Left renal pelvis (tissue), 4 donors: ENCODE measurements at regions not wholly inside any gene's neighbourhood (a gene's known extent, or its start where the extent isn't known, plus 50 kb on each side); places are given as distances from the start of the nearest gene placed in this dataset.
"Not testable (repeated sequence)": the region's sequence is repeated elsewhere in the genome, so short reads cannot be mapped to it uniquely, and the experiment has no call there.

Experiments
- DNase-seq, 4 donors: peaks; one replicate each; pipeline ENCODE4 v3.0.0-alpha.2; 2013; ENCODE audit warnings: low read depth in 4 of 4, low spot score in 3 of 4

- DNase-seq = no peak
Observed at GRCh38 chr10:106111246-106111645, 1053.3 kb downstream of the SORCS1 start.

- DNase-seq = no peak
Observed at GRCh38 chr10:106107706-106108105, 1056.8 kb downstream of the SORCS1 start.

- no peak for DNase-seq
Observed at GRCh38 chr10:106106114-106106513, 1058.4 kb downstream of the SORCS1 start.

GRCh38 chr10:106089855-106090254, 1074.7 kb downstream of the SORCS1 start:
- DNase-seq = no peak

- no peak for DNase-seq
Observed at GRCh38 chr10:106086391-106086790, 1078.1 kb downstream of the SORCS1 start.

GRCh38 chr10:106083572-106083971, 1080.9 kb downstream of the SORCS1 start:
- DNase-seq = no peak

- no peak for DNase-seq
Observed at GRCh38 chr10:106082865-106083264, 1081.6 kb downstream of the SORCS1 start.

GRCh38 chr10:106078895-106079576, 1085.5 kb downstream of the SORCS1 start:
- no peak for DNase-seq

- DNase-seq = no peak
Observed at GRCh38 chr10:106076496-106076895, 1088.0 kb downstream of the SORCS1 start.

- DNase-seq = no peak
Observed at GRCh38 chr10:106053061-106053460, 1111.4 kb downstream of the SORCS1 start.

- peak in 1 of 4 donors; percentile 3 for DNase-seq
Observed at GRCh38 chr10:106044503-106044902, 1120.0 kb downstream of the SORCS1 start.

- DNase-seq = peak; percentile 29 to 36 (median 30)
Observed at GRCh38 chr10:106043863-106044262, 1120.6 kb downstream of the SORCS1 start.

GRCh38 chr10:106038246-106038645, 1126.3 kb downstream of the SORCS1 start:
- DNase-seq = no peak

GRCh38 chr10:106033065-106033464, 1131.4 kb downstream of the SORCS1 start:
- no peak for DNase-seq

GRCh38 chr10:106032450-106033002, 1132.0 kb downstream of the SORCS1 start:
- no peak for DNase-seq

GRCh38 chr10:106027240-106027639, 1137.3 kb downstream of the SORCS1 start:
- DNase-seq = no peak

- no peak for DNase-seq
Observed at GRCh38 chr10:106025208-106025811, 1139.2 kb downstream of the SORCS1 start.

GRCh38 chr10:106023329-106023728, 1141.2 kb downstream of the SORCS1 start:
- DNase-seq = no peak

GRCh38 chr10:106019559-106019958, 1144.9 kb downstream of the SORCS1 start:
- not testable (repeated sequence) for DNase-seq

- not testable (repeated sequence) for DNase-seq
Observed at GRCh38 chr10:106015369-106016199, 1148.9 kb downstream of the SORCS1 start.

GRCh38 chr10:106011250-106011649, 1153.3 kb downstream of the SORCS1 start:
- DNase-seq = no peak
